ENCODE measurements at regions not wholly inside any gene's neighbourhood (a gene's known extent, or its start where the extent isn't known, plus 50 kb on each side); places are given as distances from the start of the nearest gene placed in this dataset.

DNA sequence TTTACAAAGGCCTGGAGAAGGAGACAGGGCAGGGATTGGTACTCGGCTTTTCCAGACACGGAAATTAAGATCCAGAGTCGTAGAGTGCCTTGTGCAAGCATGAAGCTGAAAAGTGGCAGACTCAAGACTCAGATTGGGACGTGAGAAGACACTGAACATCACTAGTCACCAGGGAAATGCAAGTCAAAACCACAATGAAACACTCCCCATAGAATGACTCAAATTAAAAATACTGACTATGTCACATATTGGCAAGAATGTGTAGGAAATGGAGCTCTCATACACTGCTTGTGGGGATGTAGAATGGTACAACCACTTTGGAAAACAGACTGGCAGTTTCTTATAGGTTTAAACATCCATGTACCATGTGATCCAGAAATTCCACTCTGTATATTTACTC is 472.0 kb downstream of the RPS24 start:
- ChIA-PET POLR2A (no interaction called here), CTCF (no interaction called here)
- 0 out of 2 replicates have a peak, but pooled peaks cover 7% of the 10 kb centered on the region for H3K9me3 ChIP-seq
- H3K9ac ChIP-seq, result no peak overlapping the region
- DNase-seq, result no peak
- TF ChIP-seq TEAD4 (IDR thresholded peaks at IDR 0.05; ENCODE audit: borderline replicate concordance, insufficient read depth) (no peak), RXRA (IDR thresholded peaks at IDR 0.05; ENCODE audit: borderline replicate concordance, low read depth) (no peak), RAD21 (IDR thresholded peaks at IDR 0.05; ENCODE audit: low read length) (no peak), TAF1 (IDR thresholded peaks at IDR 0.05; ENCODE audit: borderline replicate concordance, low read depth, low read length) (no peak), FOSL2 (IDR thresholded peaks at IDR 0.05; ENCODE audit: borderline replicate concordance, low read depth) (no peak), JUND (IDR thresholded peaks at IDR 0.05) (no peak), CHD2 (IDR thresholded peaks at IDR 0.05; ENCODE audit: low read length, partially characterized antibody) (no peak), SIN3A (IDR thresholded peaks at IDR 0.05; ENCODE audit: borderline replicate concordance, low read depth, low read length) (no peak), ELF1 (IDR thresholded peaks at IDR 0.05) (no peak), MXI1 (IDR thresholded peaks at IDR 0.05; ENCODE audit: low read depth, low read length) (no peak), NFIC (IDR thresholded peaks at IDR 0.05; ENCODE audit: borderline replicate concordance) (no peak), RCOR1 (IDR thresholded peaks at IDR 0.05; ENCODE audit: low read length) (no peak), TCF12 (IDR thresholded peaks at IDR 0.05) (no peak)
- TF ChIP-seq, protein P1, sequence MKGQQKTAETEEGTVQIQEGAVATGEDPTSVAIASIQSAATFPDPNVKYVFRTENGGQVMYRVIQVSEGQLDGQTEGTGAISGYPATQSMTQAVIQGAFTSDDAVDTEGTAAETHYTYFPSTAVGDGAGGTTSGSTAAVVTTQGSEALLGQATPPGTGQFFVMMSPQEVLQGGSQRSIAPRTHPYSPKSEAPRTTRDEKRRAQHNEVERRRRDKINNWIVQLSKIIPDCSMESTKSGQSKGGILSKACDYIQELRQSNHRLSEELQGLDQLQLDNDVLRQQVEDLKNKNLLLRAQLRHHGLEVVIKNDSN (IDR thresholded peaks at IDR 0.05; ENCODE audit: borderline replicate concordance, low read depth), result no peak
- TF ChIP-seq, protein P2, sequence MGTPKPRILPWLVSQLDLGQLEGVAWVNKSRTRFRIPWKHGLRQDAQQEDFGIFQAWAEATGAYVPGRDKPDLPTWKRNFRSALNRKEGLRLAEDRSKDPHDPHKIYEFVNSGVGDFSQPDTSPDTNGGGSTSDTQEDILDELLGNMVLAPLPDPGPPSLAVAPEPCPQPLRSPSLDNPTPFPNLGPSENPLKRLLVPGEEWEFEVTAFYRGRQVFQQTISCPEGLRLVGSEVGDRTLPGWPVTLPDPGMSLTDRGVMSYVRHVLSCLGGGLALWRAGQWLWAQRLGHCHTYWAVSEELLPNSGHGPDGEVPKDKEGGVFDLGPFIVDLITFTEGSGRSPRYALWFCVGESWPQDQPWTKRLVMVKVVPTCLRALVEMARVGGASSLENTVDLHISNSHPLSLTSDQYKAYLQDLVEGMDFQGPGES (IDR thresholded peaks at IDR 0.05; ENCODE audit: low read depth, low read length), result no peak
- TF ChIP-seq, protein P3, sequence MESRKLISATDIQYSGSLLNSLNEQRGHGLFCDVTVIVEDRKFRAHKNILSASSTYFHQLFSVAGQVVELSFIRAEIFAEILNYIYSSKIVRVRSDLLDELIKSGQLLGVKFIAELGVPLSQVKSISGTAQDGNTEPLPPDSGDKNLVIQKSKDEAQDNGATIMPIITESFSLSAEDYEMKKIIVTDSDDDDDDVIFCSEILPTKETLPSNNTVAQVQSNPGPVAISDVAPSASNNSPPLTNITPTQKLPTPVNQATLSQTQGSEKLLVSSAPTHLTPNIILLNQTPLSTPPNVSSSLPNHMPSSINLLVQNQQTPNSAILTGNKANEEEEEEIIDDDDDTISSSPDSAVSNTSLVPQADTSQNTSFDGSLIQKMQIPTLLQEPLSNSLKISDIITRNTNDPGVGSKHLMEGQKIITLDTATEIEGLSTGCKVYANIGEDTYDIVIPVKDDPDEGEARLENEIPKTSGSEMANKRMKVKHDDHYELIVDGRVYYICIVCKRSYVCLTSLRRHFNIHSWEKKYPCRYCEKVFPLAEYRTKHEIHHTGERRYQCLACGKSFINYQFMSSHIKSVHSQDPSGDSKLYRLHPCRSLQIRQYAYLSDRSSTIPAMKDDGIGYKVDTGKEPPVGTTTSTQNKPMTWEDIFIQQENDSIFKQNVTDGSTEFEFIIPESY (IDR thresholded peaks at IDR 0.05; ENCODE audit: borderline replicate concordance, low read depth), result no peak
- H3K4me3 ChIP-seq (ENCODE audit: low read depth in 2 of 2, low read length in 1 of 2), result no peak overlapping the region
- H4K20me1 ChIP-seq (ENCODE audit: insufficient read depth), result no peaks in the 10 kb centered on the region
- no peak overlapping the region for H2AFZ ChIP-seq (ENCODE audit: low read depth)
- no peaks in the 10 kb centered on the region for H3K36me3 ChIP-seq (replicated peaks in 1 of 2; ENCODE audit: control insufficient read depth in 1 of 2, insufficient read depth in 2 of 2, low read length in 1 of 2)
- peaks cover 13 to 30% of the 10 kb centered on the region in 2 experiments for H3K4me1 ChIP-seq (ENCODE audit: control insufficient read depth in 1 of 2, insufficient read depth in 2 of 2, low read depth in 1 of 2, low read length in 1 of 2)
- H3K79me2 ChIP-seq (ENCODE audit: insufficient read depth), result no peaks in the 10 kb centered on the region
- H3K9me2 ChIP-seq, result no peaks in the 10 kb centered on the region
- H3K4me2 ChIP-seq, result no peak overlapping the region
- 66% methylated on average over 4 of the region's 4 CpGs for WGBS (ENCODE audit: low lambda C conversion rate)
- no peaks in the 10 kb centered on the region for H3F3A ChIP-seq (replicated peaks; ENCODE audit: insufficient read depth)
- H3K27ac ChIP-seq (ENCODE audit: low read depth in 2 of 2, low read length in 1 of 2), result no peak overlapping the region
- H3K27me3 ChIP-seq (ENCODE audit: insufficient read depth), result no peaks in the 10 kb centered on the region

DNA sequence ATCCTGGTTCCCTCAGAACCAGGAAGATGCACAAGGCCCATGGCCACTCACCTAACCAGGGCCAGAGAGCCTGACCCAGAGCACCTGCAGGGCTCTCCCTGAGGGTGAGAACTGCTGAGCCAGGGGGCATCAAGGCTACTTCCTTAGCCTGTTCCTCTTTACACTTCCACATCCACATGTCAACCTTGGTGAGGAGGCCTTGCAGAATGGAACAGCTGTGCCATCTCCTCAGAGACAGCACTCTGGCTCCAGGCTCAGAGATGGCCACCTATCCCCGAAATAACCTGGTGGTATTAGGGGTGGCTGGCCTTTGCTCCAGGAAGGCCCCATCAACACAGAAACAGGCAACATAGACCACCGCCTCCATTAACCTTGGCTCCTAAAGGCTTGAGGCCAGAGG is 473.0 kb downstream of the RPS24 start:
- ChIA-PET CTCF (no interaction called here), POLR2A (no interaction called here)
- no CpG with 5 or more reads among the region's 2 CpGs for WGBS (ENCODE audit: low lambda C conversion rate)
- TF ChIP-seq TEAD4 (IDR thresholded peaks at IDR 0.05; ENCODE audit: borderline replicate concordance, insufficient read depth) (no peak), NFIC (IDR thresholded peaks at IDR 0.05; ENCODE audit: borderline replicate concordance) (no peak), NRF1 (IDR thresholded peaks at IDR 0.05; ENCODE audit: low read depth, low read length) (no peak), RCOR1 (IDR thresholded peaks at IDR 0.05; ENCODE audit: low read length) (no peak), MEF2A (IDR thresholded peaks at IDR 0.05; ENCODE audit: borderline replicate concordance, low read depth) (no peak)
- TF ChIP-seq, protein P3 (IDR thresholded peaks at IDR 0.05; ENCODE audit: borderline replicate concordance, low read depth), result no peak
- TF ChIP-seq, protein P4, sequence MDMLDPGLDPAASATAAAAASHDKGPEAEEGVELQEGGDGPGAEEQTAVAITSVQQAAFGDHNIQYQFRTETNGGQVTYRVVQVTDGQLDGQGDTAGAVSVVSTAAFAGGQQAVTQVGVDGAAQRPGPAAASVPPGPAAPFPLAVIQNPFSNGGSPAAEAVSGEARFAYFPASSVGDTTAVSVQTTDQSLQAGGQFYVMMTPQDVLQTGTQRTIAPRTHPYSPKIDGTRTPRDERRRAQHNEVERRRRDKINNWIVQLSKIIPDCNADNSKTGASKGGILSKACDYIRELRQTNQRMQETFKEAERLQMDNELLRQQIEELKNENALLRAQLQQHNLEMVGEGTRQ (IDR thresholded peaks at IDR 0.05; ENCODE audit: borderline replicate concordance, low read depth, low read length), result no peak
- TF ChIP-seq, protein P5, sequence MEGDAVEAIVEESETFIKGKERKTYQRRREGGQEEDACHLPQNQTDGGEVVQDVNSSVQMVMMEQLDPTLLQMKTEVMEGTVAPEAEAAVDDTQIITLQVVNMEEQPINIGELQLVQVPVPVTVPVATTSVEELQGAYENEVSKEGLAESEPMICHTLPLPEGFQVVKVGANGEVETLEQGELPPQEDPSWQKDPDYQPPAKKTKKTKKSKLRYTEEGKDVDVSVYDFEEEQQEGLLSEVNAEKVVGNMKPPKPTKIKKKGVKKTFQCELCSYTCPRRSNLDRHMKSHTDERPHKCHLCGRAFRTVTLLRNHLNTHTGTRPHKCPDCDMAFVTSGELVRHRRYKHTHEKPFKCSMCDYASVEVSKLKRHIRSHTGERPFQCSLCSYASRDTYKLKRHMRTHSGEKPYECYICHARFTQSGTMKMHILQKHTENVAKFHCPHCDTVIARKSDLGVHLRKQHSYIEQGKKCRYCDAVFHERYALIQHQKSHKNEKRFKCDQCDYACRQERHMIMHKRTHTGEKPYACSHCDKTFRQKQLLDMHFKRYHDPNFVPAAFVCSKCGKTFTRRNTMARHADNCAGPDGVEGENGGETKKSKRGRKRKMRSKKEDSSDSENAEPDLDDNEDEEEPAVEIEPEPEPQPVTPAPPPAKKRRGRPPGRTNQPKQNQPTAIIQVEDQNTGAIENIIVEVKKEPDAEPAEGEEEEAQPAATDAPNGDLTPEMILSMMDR (IDR thresholded peaks at IDR 0.05), result no peak

More for the DNA sequence above, 473.0 kb downstream of the RPS24 start:
- Histone ChIP-seq H3F3A (replicated peaks; ENCODE audit: insufficient read depth) (no peaks in the 10 kb centered on the region), H4K20me1 (ENCODE audit: insufficient read depth) (no peaks in the 10 kb centered on the region), H3K79me2 (ENCODE audit: insufficient read depth) (no peaks in the 10 kb centered on the region), H2AFZ (ENCODE audit: low read depth) (no peak overlapping the region), H3K27me3 (ENCODE audit: insufficient read depth) (no peaks in the 10 kb centered on the region), H3K4me1 (ENCODE audit: control insufficient read depth in 1 of 2, insufficient read depth in 2 of 2, low read depth in 1 of 2, low read length in 1 of 2) (peaks cover 13 to 39% of the 10 kb centered on the region in 2 experiments), H3K36me3 (replicated peaks in 1 of 2; ENCODE audit: control insufficient read depth in 1 of 2, insufficient read depth in 2 of 2, low read length in 1 of 2) (no peaks in the 10 kb centered on the region), H3K9me3 (0 out of 2 replicates have a peak, but pooled peaks cover 7% of the 10 kb centered on the region), H3K4me3 (ENCODE audit: low read depth in 2 of 2, low read length in 1 of 2) (no peak overlapping the region), H3K9me2 (no peaks in the 10 kb centered on the region), H3K27ac (ENCODE audit: low read depth in 2 of 2, low read length in 1 of 2) (no peak overlapping the region; a peak in 1 of 4 replicates), H3K4me2 (no peak overlapping the region), H3K9ac (no peak overlapping the region)
- DNase-seq, result no peak
